Subcutaneous abdominal adipose tissue (tissue), 5 donors: ENCODE measurements at regions not wholly inside any gene's neighbourhood (a gene's known extent, or its start where the extent isn't known, plus 50 kb on each side); places are given as distances from the start of the nearest gene placed in this dataset.

Experiments
- H3K27ac ChIP-seq: one replicate; pipeline ENCODE4 v1.7.0; 2013; ENCODE audit warnings: low read depth, mild to moderate bottlenecking, inconsistent platforms, low read length, moderate library complexity
- H3K27me3 ChIP-seq, 5 donors: one replicate each; pipeline ENCODE4 v1.7.0; 2013; ENCODE audit warnings: low read length in 5 of 5, inconsistent platforms in 1 of 5; ENCODE audit not compliant: control insufficient read depth in 5 of 5, insufficient read depth in 4 of 5
- H3K36me3 ChIP-seq, 5 donors: one replicate each; pipeline ENCODE4 v1.7.0; 2013; ENCODE audit warnings: low read length in 5 of 5; ENCODE audit not compliant: control insufficient read depth in 5 of 5, insufficient read depth in 5 of 5
- H3K4me1 ChIP-seq, 5 donors: one replicate each; pipeline ENCODE4 v1.7.0; 2013; ENCODE audit warnings: low read length in 5 of 5, mild to moderate bottlenecking in 3 of 5, moderate library complexity in 1 of 5; ENCODE audit not compliant: control insufficient read depth in 5 of 5, insufficient read depth in 5 of 5
- H3K4me3 ChIP-seq, 5 donors: one replicate each; pipeline ENCODE4 v1.7.0; 2013; ENCODE audit warnings: low read length in 5 of 5, low read depth in 1 of 5
- H3K9ac ChIP-seq, 5 donors: one replicate each; pipeline ENCODE4 v1.7.0; 2013; ENCODE audit warnings: low read length in 5 of 5, mild to moderate bottlenecking in 4 of 5, moderate library complexity in 3 of 5
- H3K9me3 ChIP-seq, 5 donors: one replicate each; pipeline ENCODE4 v1.7.0; 2013; ENCODE audit warnings: low read length in 5 of 5; ENCODE audit not compliant: control insufficient read depth in 5 of 5
- donor health status: healthy.
- donor health status: healthy.
- donor health status: healthy.
- donor health status: healthy.
- donor health status: healthy.

DNA sequence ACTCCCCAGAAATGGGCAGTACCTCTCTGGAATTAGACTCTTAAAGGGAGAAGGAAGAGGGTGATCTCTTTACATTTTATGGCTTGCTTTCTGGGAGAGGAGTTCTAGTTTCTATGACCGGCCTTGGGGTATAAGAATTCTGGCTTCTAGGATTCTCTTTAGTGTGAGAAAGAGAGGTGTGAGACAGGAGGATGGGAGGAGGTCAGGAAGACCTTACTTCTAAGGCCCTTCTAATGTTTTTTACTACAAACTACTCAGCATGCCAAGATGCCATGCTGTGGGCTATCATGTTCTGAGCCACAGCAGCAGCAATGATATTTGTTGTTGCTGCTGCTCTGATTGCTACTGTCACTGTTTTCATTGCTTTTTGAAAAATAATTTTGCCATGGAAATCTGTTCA lies 538.3 kb downstream of the SLITRK6 start:
- Histone ChIP-seq H3K27ac (no peak overlapping the region), H3K27me3 (no peaks in the 10 kb centered on the region), H3K9me3 (no peaks in the 10 kb centered on the region), H3K4me1 (no peaks in the 10 kb centered on the region), H3K9ac (no peak overlapping the region), H3K36me3 (no peaks in the 10 kb centered on the region), H3K4me3 (no peak overlapping the region)

DNA sequence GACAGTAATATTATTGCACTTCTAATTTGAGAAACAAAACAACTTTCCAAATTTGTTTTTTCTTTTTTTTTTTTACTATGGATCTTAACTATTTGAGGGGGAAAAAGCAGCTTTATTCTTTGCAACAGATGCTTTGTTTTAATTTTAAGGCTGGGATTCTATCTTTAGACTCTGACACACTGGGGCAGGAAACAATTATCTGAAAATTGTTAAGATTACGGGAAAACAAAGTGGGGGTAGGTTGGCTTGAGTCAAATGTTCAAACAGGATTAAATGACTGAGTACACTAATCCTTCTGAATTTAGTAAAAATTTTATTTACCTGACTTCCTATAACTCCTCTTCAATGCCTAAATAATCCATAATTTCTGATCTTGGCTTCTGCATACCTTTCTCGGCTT lies 543.2 kb downstream of the SLITRK6 start:
- H3K27ac ChIP-seq, result no peak overlapping the region
- no peak overlapping the region for H3K9ac ChIP-seq
- no peak overlapping the region for H3K4me3 ChIP-seq
- H3K4me1 ChIP-seq, result no peaks in the 10 kb centered on the region
- no peaks in the 10 kb centered on the region for H3K27me3 ChIP-seq
- H3K9me3 ChIP-seq, result no peaks in the 10 kb centered on the region
- no peaks in the 10 kb centered on the region for H3K36me3 ChIP-seq

DNA sequence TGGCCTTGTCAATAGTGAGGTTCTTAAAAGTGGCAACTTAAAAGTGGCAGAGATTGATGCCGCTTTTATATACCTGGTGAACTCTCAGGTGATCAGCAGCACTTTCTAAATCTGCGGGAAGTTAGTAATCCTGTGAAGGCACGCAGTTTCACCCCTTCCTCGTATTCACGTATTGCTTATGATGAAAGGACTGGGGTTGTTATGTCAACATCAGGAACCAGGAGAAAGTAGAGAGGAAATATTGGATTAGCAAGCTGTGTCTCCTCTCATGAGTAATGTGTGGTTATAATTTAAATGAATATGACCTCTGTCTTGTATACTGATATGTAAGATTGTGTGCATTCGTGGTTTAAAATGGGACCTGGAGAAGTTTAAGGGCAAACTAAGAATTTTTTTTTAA lies 544.6 kb downstream of the SLITRK6 start:
- Histone ChIP-seq H3K4me1 (no peaks in the 10 kb centered on the region), H3K36me3 (no peaks in the 10 kb centered on the region), H3K27ac (no peak overlapping the region), H3K9ac (no peak overlapping the region), H3K9me3 (no peaks in the 10 kb centered on the region), H3K4me3 (no peak overlapping the region), H3K27me3 (no peaks in the 10 kb centered on the region)

DNA sequence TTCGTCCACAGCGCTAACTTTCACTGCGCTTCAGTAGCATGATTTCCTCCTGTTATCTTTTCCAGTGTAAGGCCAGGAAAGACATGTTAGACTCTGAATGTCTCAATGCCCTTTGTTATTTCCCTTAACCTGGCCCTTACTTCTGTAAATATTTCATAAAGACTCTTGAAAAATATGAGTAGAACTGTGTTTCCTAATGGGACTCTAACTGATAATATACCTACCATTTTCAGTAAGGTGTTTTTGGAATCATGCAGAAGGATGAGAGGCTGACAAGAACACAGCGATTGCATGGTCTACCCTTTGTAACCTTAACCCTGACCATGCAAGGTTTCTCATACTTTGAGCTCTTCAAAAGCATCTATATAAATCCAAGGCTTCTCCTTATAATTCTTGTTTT lies 550.1 kb downstream of the SLITRK6 start:
- Histone ChIP-seq H3K9ac (no peak overlapping the region), H3K4me3 (no peak overlapping the region), H3K36me3 (no peaks in the 10 kb centered on the region), H3K4me1 (no peaks in the 10 kb centered on the region), H3K27me3 (no peaks in the 10 kb centered on the region), H3K9me3 (peaks cover 0 to 3% (median 0%) of the 10 kb centered on the region in 5 donors), H3K27ac (no peak overlapping the region)

DNA sequence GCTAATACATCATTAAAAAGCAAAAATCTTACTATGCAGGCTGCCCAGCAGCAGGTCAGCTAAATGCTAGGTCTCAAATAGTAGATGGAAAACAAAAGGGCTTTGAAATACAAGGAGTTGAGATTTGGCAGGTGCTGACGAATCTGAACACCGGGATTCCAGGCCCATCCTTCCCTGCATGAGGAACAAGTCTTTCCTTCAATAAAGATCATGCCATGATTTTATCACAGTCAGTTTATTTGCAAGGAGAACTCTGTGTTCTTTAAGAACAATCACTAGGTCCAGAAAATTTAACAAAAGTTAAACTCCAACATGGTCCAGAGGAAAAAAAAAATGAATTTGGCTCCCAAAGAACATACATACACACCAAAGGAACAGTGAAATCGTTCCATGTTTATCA lies 551.4 kb downstream of the SLITRK6 start:
- no peak overlapping the region for H3K4me3 ChIP-seq
- no peaks in the 10 kb centered on the region for H3K4me1 ChIP-seq
- H3K27me3 ChIP-seq, result no peaks in the 10 kb centered on the region
- H3K9me3 ChIP-seq, result peaks cover 0 to 3% (median 0%) of the 10 kb centered on the region in 5 donors
- no peak overlapping the region for H3K27ac ChIP-seq
- no peak overlapping the region for H3K9ac ChIP-seq
- H3K36me3 ChIP-seq, result no peaks in the 10 kb centered on the region

DNA sequence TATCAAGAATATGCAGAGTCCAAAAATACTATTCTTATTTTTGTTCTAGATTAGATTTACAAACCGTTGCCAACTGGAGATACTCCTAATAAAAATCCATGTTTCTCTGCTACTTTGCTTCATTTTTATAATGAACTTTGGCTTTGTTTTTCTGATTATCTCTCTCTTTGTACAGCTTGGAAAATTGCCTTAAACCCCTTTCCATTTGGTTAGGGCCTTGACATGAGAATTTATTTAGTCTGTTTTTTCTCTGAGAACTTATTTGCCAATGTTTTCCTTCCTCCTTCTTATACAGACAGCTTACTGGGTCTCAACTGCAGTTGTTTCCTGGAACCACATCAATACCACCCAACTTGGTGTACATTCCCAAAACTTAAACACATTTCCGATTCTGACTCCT lies 555.4 kb downstream of the SLITRK6 start:
- Histone ChIP-seq H3K27me3 (no peaks in the 10 kb centered on the region), H3K36me3 (no peaks in the 10 kb centered on the region), H3K9ac (no peak overlapping the region), H3K9me3 (peaks cover 0 to 3% (median 0%) of the 10 kb centered on the region in 5 donors), H3K27ac (no peak overlapping the region), H3K4me3 (no peak overlapping the region), H3K4me1 (no peaks in the 10 kb centered on the region)

DNA sequence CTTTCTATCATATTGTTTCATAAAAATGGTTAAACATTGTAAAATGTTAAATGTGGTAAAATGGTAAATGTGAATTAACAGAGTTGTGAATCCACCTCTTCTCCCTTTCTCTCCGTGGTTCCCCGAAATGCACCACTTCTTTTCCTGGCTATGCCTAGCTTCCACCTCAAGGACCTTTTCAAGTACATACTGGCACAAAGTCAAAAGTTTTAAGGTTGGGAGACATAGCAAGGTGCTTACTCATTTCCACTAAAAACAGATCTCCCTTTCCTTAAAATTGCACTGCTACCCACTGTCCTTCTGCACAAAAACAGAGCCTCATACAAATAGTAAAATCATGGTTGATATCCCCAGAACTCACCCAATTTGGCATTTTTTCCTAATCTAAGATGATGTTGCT lies 558.2 kb downstream of the SLITRK6 start:
- Histone ChIP-seq H3K27me3 (no peaks in the 10 kb centered on the region), H3K9me3 (no peaks in the 10 kb centered on the region), H3K9ac (no peak overlapping the region), H3K27ac (no peak overlapping the region), H3K36me3 (no peaks in the 10 kb centered on the region), H3K4me1 (no peaks in the 10 kb centered on the region), H3K4me3 (no peak overlapping the region)

DNA sequence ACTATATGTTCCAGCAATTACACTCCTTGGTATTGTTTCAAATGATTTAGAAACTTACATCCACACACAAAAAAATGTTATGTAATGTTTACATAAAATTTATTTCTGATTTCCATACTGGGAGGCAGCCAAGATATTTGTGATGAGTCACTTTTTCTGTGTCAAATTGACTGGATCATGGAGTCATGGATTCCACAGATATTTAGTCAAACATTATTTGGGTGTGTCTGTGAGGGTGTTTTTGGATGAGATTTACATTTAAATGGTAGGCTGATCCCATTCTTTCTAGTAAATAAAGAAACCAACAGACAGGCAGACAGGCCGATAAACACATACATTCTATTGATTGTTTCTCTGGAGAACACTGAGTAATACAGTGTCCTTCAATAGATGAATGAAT lies 562.8 kb downstream of the SLITRK6 start:
- Histone ChIP-seq H3K4me3 (no peak overlapping the region), H3K27ac (no peak overlapping the region), H3K27me3 (no peaks in the 10 kb centered on the region), H3K4me1 (no peaks in the 10 kb centered on the region), H3K9ac (no peak overlapping the region), H3K36me3 (no peaks in the 10 kb centered on the region), H3K9me3 (no peaks in the 10 kb centered on the region)

DNA sequence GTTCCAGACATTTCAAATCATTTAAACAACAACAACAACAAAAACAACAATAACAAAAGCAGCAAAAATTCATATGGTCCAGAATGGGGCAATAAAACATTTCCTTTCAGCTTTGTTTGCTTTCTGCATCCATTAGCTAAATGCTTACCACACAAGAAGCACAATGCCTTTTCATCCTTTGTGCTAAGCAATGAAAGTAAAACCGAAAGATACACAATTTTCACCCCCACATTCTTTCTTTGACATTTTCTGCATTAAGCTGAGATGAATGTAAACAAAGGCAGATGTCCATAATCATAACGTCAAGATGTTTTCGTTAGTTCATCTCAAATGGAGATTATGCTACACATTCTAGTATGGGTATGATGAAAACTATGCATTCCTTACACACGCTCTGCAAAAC lies 568.5 kb downstream of the SLITRK6 start:
- H3K9me3 ChIP-seq, result no peaks in the 10 kb centered on the region
- H3K9ac ChIP-seq, result no peak overlapping the region
- H3K4me3 ChIP-seq, result no peak overlapping the region
- no peak overlapping the region for H3K27ac ChIP-seq
- no peaks in the 10 kb centered on the region for H3K36me3 ChIP-seq
- no peaks in the 10 kb centered on the region for H3K4me1 ChIP-seq
- no peaks in the 10 kb centered on the region for H3K27me3 ChIP-seq

DNA sequence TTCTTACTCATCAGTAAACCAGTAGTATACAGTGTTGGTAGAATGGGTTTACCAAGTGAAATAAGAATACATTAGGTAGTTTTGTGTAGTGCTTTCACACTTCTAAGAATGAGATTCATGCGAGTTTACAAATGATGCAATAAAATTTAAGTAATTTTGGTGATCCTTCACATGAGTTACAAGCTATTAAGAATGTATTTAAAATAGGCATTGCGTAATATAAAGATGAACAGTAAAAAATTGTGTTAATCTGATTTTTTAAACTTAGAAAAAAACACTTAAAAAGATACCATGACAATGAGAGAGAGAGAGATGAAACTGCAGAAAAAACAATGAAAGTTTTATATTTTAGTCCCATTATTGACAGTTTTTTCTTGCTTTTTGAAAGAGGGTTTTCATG lies 570.5 kb downstream of the SLITRK6 start:
- Histone ChIP-seq H3K4me1 (no peaks in the 10 kb centered on the region), H3K27ac (no peak overlapping the region), H3K4me3 (no peak overlapping the region), H3K9ac (no peak overlapping the region), H3K9me3 (no peaks in the 10 kb centered on the region), H3K36me3 (no peaks in the 10 kb centered on the region), H3K27me3 (no peaks in the 10 kb centered on the region)
